Activated T-cell treated with anti-CD3 and anti-CD28 coated beads for 24 hours (primary cell): ENCODE measurements at regions not wholly inside any gene's neighbourhood (a gene's known extent, or its start where the extent isn't known, plus 50 kb on each side); places are given as distances from the start of the nearest gene placed in this dataset.

Source experiments
- DNase-seq: peaks from one replicate; pipeline ENCODE4 v3.0.0-alpha.2; 2020; ENCODE audit warnings: low read depth

- no peak for DNase-seq
These were observed 78.6 kb downstream of the ZIC5 start for GRCh38 chr13:99892866-99893504.

- no peak for DNase-seq
These were observed 79.4 kb downstream of the ZIC5 start for GRCh38 chr13:99892196-99892613.

GRCh38 chr13:99886706-99887105 lies 84.9 kb downstream of the ZIC5 start:
- DNase-seq, result no peak

GRCh38 chr13:99884913-99885312 lies 86.7 kb downstream of the ZIC5 start:
- DNase-seq, result no peak

DNA sequence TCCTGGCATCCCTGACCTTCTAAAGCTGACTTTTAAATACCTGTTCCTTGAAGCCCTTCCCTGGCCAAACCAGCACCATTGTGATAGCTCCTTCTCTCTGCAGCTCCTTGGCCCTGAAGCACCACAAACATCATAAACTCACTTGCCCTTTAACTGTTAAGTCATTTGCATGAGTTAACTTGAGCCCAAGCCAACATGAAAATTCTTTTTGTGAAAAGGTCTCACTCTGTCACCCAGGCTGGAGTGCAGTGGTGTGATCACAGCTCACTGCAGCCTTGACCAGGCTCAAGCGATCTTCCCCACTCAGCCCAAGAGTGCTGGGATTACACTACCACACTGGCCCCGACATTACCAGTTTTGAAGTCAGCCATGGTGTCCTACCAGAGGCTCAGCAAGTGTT lies 87.8 kb downstream of the ZIC5 start:
- no peak for DNase-seq

- DNase-seq, result no peak
These were observed 92.5 kb downstream of the ZIC5 start for GRCh38 chr13:99878921-99879610.

- no peak for DNase-seq
These were observed 94.9 kb downstream of the ZIC5 start for GRCh38 chr13:99876651-99877050.

DNA sequence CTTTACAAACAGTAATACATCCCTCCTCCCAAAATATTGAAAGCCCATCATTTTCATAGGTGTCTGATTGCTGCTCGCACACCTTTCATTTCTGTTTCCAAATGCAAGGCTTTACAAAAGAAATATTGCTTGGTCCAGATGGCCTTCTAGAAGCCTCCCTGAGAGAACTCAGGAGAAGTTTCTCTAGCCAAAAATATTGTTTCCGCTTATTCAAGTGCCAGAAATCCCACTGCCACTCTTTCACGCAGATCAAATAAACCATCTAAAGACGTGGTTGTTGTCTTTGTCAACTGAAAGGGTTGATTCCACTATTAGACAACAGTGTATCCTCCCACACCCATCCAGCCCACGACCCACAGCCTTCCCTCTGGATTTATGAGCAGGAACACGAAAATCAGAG lies 96.2 kb downstream of the ZIC5 start:
- no peak for DNase-seq

- no peak for DNase-seq
These were observed 97.6 kb downstream of the ZIC5 start for GRCh38 chr13:99873832-99874430.

DNA sequence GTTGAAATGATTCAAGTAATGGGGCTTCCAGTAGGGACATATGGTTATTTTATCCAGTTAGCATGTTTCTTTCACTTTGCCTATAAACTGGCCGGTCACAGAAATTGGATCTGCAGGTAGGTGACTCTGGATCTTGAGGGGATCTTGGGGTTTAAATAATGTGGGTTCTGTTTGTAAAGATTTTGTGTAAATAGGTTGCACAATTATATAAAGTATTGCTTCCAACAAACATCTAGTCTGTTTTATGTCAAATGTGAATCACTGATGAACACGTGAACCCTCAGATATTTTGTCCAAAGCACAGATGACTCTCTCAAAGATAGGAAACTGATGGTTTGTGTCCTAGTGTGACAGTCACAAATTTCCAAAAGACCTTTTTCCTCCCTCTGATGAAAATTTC lies 98.4 kb downstream of the ZIC5 start:
- DNase-seq, result no peak

GRCh38 chr13:99871249-99871898 lies 100.2 kb downstream of the ZIC5 start:
- DNase-seq, result no peak

- no peak for DNase-seq
These were observed 101.0 kb downstream of the ZIC5 start for GRCh38 chr13:99870541-99870940.

DNA sequence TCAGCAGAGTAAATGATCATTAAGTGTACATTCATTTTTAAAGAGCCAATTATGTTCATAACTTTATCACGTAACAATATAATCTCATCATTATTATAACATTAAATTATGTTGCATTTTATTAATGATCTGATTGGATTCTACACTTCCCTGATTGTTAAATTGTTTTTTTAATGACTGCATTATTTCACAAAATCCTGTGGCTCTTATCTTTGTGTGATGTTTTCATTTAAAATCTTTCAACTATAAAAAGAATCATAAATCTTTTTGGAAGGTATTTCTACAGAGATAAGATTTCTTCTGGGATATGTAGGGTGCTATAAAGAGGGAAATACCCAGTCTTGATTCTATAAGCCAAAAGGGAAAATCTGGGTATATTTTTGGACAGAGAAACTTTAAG lies 101.7 kb downstream of the ZIC5 start:
- no peak for DNase-seq

- no peak for DNase-seq
These were observed 102.8 kb downstream of the ZIC5 start for GRCh38 chr13:99868767-99869166.

DNA sequence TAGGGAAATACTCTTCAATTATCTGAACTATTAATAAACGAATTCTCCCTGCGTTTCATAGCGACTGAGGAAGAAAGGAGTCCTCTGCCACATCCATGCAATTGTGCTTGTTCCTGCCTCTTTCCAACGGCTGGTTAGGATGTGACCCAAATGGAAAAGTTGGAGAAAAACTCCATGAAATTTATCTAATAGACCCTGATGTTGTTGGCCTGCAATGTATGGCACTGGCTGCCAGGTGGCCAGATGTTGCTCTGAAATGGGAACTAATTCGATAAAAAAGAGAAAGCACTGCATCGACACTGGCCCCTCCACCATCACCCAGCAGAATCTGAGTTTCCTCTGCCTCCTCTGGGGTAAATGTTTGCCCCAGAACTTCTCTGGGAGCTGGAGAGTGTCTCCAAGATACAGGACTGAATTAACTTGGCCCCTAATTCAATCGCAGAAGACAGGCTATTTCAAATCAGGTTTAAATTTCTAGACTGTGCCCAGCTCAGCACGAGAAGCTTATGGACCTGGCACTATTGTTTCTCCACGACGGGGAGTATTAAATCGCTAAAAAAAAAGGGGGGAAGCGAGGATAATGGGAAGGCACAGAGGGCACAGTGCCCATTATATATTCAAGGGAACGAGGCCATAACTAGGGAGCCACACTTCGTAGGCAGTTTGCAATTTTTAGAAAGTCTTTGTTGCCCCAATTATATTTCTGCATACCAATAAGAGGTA lies 103.9 kb downstream of the ZIC5 start:
- no peak for DNase-seq

DNA sequence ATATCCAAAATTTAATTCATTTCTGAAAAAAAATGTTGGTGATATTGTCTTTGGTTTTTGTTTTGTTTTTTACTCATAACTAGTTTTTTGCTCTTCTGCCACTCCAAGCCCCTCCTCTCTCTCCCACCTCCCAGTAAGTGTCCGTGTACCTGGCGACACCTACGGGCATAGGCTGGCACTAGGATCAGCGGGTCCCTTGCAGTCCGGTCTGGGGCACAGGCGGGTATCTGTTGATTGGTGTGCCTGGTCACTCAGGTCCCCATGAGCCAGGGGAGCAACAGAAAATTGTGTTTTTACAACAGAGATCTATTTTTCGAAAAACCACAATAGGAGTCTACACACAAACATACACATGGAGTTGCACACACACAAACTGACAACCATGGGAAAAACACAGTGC lies 104.8 kb downstream of the ZIC5 start:
- DNase-seq, result no peak

DNA sequence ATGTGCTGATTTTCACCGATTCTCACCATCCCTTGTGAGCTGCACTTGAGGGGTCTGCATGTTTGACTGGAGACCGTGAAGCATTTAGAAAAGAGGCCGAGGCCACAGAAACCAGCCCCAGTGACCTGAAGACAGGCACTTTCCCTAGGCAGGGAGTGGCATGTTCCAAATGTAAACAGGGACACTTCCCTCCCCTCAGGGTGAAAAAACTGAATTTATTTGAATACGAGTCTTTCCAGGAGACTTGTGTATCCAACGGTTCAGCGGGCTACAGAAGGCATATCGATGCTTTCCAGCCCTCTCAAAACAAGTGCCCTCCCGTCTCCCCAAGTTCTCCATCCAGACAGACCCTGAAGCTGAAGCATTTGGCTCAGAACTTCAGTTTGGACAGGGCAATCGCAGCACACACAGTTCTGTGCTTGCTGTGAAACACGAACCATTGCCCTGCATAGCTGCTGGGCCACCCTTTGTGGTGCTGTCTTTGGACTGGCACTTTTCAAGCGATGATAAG lies 106.1 kb downstream of the ZIC5 start:
- no peak for DNase-seq

- no peak for DNase-seq
These were observed 107.0 kb downstream of the ZIC5 start for GRCh38 chr13:99864627-99864990.

GRCh38 chr13:99863789-99864626 lies 107.6 kb downstream of the ZIC5 start:
- DNase-seq, result no peak

DNA sequence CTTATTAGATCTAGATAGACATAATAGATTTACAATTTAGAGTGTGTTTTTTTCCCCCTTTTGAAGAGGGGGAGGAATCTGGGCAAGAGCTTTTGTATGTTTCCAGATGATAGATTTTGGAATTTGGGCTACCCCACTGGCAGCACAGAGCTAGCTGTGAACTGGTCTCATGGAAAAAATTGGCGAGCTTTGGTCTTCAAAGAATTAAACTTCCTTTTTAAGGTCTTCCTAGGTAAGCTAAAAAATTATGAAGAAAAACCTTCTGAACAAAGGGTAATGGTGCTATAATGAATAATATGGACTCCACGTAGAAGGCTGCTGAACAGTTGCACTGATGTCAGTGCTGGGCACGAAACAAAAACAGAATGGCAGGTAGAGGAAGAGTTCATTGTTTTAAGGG lies 109.3 kb downstream of the ZIC5 start:
- DNase-seq, result no peak

- DNase-seq, result no peak
These were observed 109.8 kb downstream of the ZIC5 start for GRCh38 chr13:99861771-99862170.
